SU-DHL-6 (cell line): ENCODE measurements at regions not wholly inside any gene's neighbourhood (a gene's known extent, or its start where the extent isn't known, plus 50 kb on each side); places are given as distances from the start of the nearest gene placed in this dataset.

Experiments used
- H2AFZ ChIP-seq: fragments of 200-600 bp; sonication (generic); 2 replicates; pipeline ENCODE4 v1.6.1; 2014; ENCODE audit warnings: low read depth, mild to moderate bottlenecking, moderate library complexity, mixed read lengths, antibody characterized with exemption, low read length; ENCODE audit not compliant: severe bottlenecking
- H3F3A ChIP-seq: fragments of 200-600 bp; shearing (Covaris generic); 2 replicates; pipeline ENCODE4 v1.6.0; 2016; ENCODE audit warnings: antibody characterized with exemption, mild to moderate bottlenecking; ENCODE audit not compliant: insufficient read depth
- H3K27ac ChIP-seq: fragments of 200-600 bp; sonication (generic); 2 replicates; pipeline ENCODE4 v1.5.1; 2016; ENCODE audit warnings: low read depth, mild to moderate bottlenecking, low read length, moderate library complexity, mixed read lengths
- H3K27me3 ChIP-seq: fragments of 200-600 bp; sonication (generic), shearing (Covaris generic); 2 replicates; pipeline ENCODE4 v1.6.0; 2014; ENCODE audit warnings: mild to moderate bottlenecking, low read length
- H3K36me3 ChIP-seq: fragments of 200-600 bp; sonication (generic); 2 replicates; pipeline ENCODE4 v1.6.1; 2014; ENCODE audit warnings: mild to moderate bottlenecking, low read length, mixed read lengths
- H3K4me2 ChIP-seq: fragments of 300-600, 200-600 bp; shearing (Covaris generic), sonication (generic); 2 replicates; pipeline ENCODE4 v1.6.0; 2014; ENCODE audit warnings: low read length, low read depth, mild to moderate bottlenecking; ENCODE audit not compliant: poor library complexity, severe bottlenecking
- H3K4me3 ChIP-seq: fragments of 200-600 bp; sonication (generic); 2 replicates; pipeline ENCODE4 v1.5.1; 2014; ENCODE audit warnings: antibody characterized with exemption, low read length, mild to moderate bottlenecking, mixed read lengths; ENCODE audit not compliant: insufficient read depth, poor library complexity, severe bottlenecking
- H3K79me2 ChIP-seq: fragments of 200-600 bp; sonication (generic); 2 replicates; pipeline ENCODE4 v1.6.1; 2014; ENCODE audit warnings: mild to moderate bottlenecking, low read length, moderate library complexity; ENCODE audit not compliant: insufficient read depth
- H3K9ac ChIP-seq: fragments of 200-600 bp; sonication (generic); 2 replicates; pipeline ENCODE4 v1.7.0; 2014; ENCODE audit warnings: mild to moderate bottlenecking, low read length
- H3K9me2 ChIP-seq: fragments of 200-600 bp; sonication (generic); replicated peaks from 2 replicates; pipeline ENCODE4 v1.6.1; 2014; ENCODE audit warnings: low read length; ENCODE audit not compliant: insufficient read depth
- H3K9me3 ChIP-seq: fragments of 200-600 bp; sonication (generic); 2 replicates; pipeline ENCODE4 v1.6.1; 2014; ENCODE audit warnings: low read length, mixed read lengths; ENCODE audit not compliant: insufficient read depth
- H4K20me1 ChIP-seq: fragments of 200-600 bp; sonication (generic); 2 replicates; pipeline ENCODE4 v1.6.1; 2014; ENCODE audit warnings: low read depth, mild to moderate bottlenecking, antibody characterized with exemption, low read length, moderate library complexity, mixed read lengths
- EZH2phosphoT487 ChIP-seq: fragments of 200-600 bp; sonication (generic), shearing (Covaris generic); conservative IDR thresholded peaks from 2 replicates; pipeline ENCODE4 v1.6.1; 2018; ENCODE audit warnings: mild to moderate bottlenecking, antibody characterized with exemption, low read length, moderate library complexity, mixed read lengths
- TF ChIP-seq, protein P1 (sequence below): fragments of 200-600 bp; sonication (generic); IDR thresholded peaks from one replicate; pipeline ENCODE4 v1.5.1; 2017; ENCODE audit warnings: antibody characterized with exemption, mild to moderate bottlenecking, low read length, moderate library complexity; ENCODE audit not compliant: insufficient read depth, poor library complexity, severe bottlenecking

DNA sequence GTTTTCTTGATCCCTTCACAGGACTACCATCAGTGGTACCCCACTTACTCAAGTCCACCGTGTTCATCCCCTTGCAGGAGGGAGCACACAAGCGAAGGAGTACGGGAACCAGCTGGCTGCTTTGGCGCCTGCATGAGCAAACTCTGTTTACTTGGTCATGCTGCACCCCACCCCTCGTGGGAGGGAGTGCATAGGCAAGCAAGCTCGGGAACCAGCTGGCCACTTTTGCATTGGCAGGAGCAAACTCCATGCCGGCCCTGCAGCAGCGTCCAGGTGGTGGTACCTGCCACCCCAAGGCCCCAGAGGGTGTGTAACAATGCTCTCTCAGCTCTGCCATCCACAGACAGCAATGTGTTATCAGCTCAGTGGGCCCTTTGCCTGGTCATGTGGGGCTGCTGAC lies 737.8 kb downstream of the FAM181B start:
- Histone ChIP-seq H3K27me3 (no peaks in the 10 kb centered on the region), H2AFZ (no peak overlapping the region), H3K4me3 (no peak overlapping the region), H3K36me3 (no peaks in the 10 kb centered on the region), H3K9ac (no peak overlapping the region), H3K4me2 (no peak overlapping the region), H4K20me1 (no peaks in the 10 kb centered on the region), H3K9me2 (no peaks in the 10 kb centered on the region), H3K79me2 (no peaks in the 10 kb centered on the region), H3K27ac (no peak overlapping the region), H3K9me3 (no peaks in the 10 kb centered on the region), H3F3A (no peaks in the 10 kb centered on the region)
- no peak for TF ChIP-seq EZH2phosphoT487
- TF ChIP-seq, protein P1, sequence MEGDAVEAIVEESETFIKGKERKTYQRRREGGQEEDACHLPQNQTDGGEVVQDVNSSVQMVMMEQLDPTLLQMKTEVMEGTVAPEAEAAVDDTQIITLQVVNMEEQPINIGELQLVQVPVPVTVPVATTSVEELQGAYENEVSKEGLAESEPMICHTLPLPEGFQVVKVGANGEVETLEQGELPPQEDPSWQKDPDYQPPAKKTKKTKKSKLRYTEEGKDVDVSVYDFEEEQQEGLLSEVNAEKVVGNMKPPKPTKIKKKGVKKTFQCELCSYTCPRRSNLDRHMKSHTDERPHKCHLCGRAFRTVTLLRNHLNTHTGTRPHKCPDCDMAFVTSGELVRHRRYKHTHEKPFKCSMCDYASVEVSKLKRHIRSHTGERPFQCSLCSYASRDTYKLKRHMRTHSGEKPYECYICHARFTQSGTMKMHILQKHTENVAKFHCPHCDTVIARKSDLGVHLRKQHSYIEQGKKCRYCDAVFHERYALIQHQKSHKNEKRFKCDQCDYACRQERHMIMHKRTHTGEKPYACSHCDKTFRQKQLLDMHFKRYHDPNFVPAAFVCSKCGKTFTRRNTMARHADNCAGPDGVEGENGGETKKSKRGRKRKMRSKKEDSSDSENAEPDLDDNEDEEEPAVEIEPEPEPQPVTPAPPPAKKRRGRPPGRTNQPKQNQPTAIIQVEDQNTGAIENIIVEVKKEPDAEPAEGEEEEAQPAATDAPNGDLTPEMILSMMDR = no peak

DNA sequence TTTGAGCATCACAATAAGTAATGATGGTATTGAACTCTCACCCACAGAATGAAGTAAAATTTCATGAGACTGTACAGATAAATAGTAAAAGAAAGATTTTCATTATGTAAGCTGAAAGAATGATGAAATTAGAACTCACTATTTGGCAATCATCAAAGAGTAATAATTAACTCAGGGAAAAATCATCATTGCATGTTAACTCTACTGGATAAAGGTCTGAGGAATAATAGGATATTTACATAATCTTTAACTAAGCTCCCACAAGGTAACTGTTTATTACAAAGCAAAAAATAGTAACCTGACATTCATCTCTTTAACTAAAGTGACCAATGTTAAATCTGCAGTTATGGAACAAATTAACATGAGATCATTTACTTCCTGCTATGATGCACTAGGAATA lies 739.9 kb downstream of the FAM181B start:
- no peaks in the 10 kb centered on the region for H3K79me2 ChIP-seq

DNA sequence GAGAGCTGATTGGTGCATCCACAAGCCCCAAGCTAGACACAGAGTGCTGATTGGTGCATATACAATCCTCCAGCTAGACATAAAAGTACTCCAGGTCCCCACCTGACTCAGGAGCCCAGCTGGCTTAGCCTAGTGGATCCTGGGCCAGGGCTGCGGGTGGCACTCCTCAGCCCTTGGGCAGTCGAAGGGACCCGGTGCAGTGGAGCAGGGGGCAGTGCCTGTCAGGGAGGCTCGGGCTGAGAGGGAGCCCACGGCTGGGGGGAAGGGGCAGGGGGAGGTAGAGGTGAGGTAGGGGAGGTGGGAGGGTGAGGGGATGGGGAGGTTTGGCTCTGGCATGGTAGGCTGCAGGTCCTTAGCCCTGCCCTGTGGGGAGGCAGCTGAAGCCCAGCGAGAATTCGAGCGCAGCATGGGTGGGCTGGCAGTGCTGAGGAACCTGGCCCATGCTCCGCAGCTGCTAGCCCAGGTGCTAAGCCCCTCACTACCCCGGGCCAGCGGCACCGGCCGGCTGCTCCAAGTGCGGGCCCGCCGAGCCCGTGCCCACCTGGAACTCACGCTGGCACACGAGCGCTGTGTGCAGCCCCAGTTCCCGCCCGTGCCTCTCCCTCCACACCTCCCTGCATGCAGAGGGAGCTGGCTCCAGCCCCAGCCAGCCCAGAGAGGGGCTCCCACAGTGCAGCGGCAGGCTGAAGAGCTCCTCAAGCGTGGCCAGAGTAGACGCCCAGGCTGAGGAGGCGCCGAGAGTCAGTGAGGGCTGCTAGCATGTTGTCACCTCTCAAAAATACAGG lies 742.8 kb downstream of the FAM181B start:
- Histone ChIP-seq H2AFZ (no peak overlapping the region), H3K4me3 (no peak overlapping the region), H3K9me3 (no peaks in the 10 kb centered on the region), H3K9ac (no peak overlapping the region), H4K20me1 (no peaks in the 10 kb centered on the region), H3K79me2 (no peaks in the 10 kb centered on the region), H3F3A (no peaks in the 10 kb centered on the region), H3K36me3 (no peaks in the 10 kb centered on the region), H3K27me3 (no peaks in the 10 kb centered on the region), H3K4me2 (no peak overlapping the region), H3K9me2 (no peaks in the 10 kb centered on the region), H3K27ac (no peak overlapping the region)
- TF ChIP-seq, protein P1 = no peak
- no peak for TF ChIP-seq EZH2phosphoT487

More for the DNA sequence above, 739.9 kb downstream of the FAM181B start:
- Histone ChIP-seq H4K20me1 (no peaks in the 10 kb centered on the region), H3K27me3 (no peaks in the 10 kb centered on the region), H3K4me3 (no peak overlapping the region), H3K9me3 (no peaks in the 10 kb centered on the region), H3F3A (no peaks in the 10 kb centered on the region), H3K4me2 (no peak overlapping the region), H2AFZ (no peak overlapping the region), H3K27ac (no peak overlapping the region), H3K9ac (no peak overlapping the region), H3K9me2 (no peaks in the 10 kb centered on the region), H3K36me3 (no peaks in the 10 kb centered on the region)
- TF ChIP-seq, protein P1 = no peak
- no peak for TF ChIP-seq EZH2phosphoT487
